ENCODE measurements at regions not wholly inside any gene's neighbourhood (a gene's known extent, or its start where the extent isn't known, plus 50 kb on each side); places are given as distances from the start of the nearest gene placed in this dataset.
"Not testable (repeated sequence)": the region's sequence is repeated elsewhere in the genome, so short reads cannot be mapped to it uniquely, and the experiment has no call there.

GRCh38 chr2:220695397-220696279, 876.5 kb downstream of the EPHA4 start:
- DNase-seq (ENCODE audit: low spot score), result no peak
- intact Hi-C loops (cut with DNase I), result no loop called here

GRCh38 chr2:220696280-220696669, 875.8 kb downstream of the EPHA4 start:
- intact Hi-C loops (cut with DNase I), result no loop called here
- DNase-seq (ENCODE audit: low spot score), result no peak

- intact Hi-C loops (cut with DNase I), result no loop called here
- DNase-seq (ENCODE audit: low spot score), result no peak
Observed at GRCh38 chr2:220697011-220697410, 875.1 kb downstream of the EPHA4 start.

- intact Hi-C loops (cut with DNase I), result no loop called here
- DNase-seq (ENCODE audit: low spot score), result no peak
Observed at GRCh38 chr2:220701115-220701514, 871.0 kb downstream of the EPHA4 start.

GRCh38 chr2:220703279-220703678, 868.8 kb downstream of the EPHA4 start:
- intact Hi-C loops (cut with DNase I), result no loop called here
- no peak for DNase-seq (ENCODE audit: low spot score)

- no peak for DNase-seq (ENCODE audit: low spot score)
- intact Hi-C loops (cut with DNase I), result no loop called here
Observed at GRCh38 chr2:220704081-220704480, 868.0 kb downstream of the EPHA4 start.

GRCh38 chr2:220704810-220705209, 867.3 kb downstream of the EPHA4 start:
- intact Hi-C loops (cut with DNase I), result no loop called here
- DNase-seq (ENCODE audit: low spot score), result no peak

- no peak for DNase-seq (ENCODE audit: low spot score)
- intact Hi-C loops (cut with DNase I), result no loop called here
Observed at GRCh38 chr2:220705678-220706077, 866.4 kb downstream of the EPHA4 start.

GRCh38 chr2:220707261-220707660, 864.8 kb downstream of the EPHA4 start:
- no peak for DNase-seq (ENCODE audit: low spot score)
- intact Hi-C loops (cut with DNase I), result no loop called here

GRCh38 chr2:220708366-220708765, 863.7 kb downstream of the EPHA4 start:
- intact Hi-C loops (cut with DNase I), result no loop called here
- DNase-seq (ENCODE audit: low spot score), result no peak

- no peak for DNase-seq (ENCODE audit: low spot score)
- intact Hi-C loops (cut with DNase I), result no loop called here
Observed at GRCh38 chr2:220717283-220717682, 854.8 kb downstream of the EPHA4 start.

GRCh38 chr2:220736778-220737177, 835.3 kb downstream of the EPHA4 start:
- intact Hi-C loops (cut with DNase I), result no loop called here

GRCh38 chr2:220743203-220743602, 828.9 kb downstream of the EPHA4 start:
- no peak for DNase-seq (ENCODE audit: low spot score)
- intact Hi-C loops (cut with DNase I), result no loop called here

More at GRCh38 chr2:220736778-220737177, 835.3 kb downstream of the EPHA4 start:
- no peak for DNase-seq (ENCODE audit: low spot score)

- intact Hi-C loops (cut with DNase I), result no loop called here
- DNase-seq (ENCODE audit: low spot score), result no peak
Observed at GRCh38 chr2:220744861-220745260, 827.2 kb downstream of the EPHA4 start.

GRCh38 chr2:220745682-220746081, 826.4 kb downstream of the EPHA4 start:
- intact Hi-C loops (cut with DNase I), result no loop called here
- DNase-seq (ENCODE audit: low spot score), result no peak

- intact Hi-C loops (cut with DNase I), result no loop called here
- no peak for DNase-seq (ENCODE audit: low spot score)
Observed at GRCh38 chr2:220747736-220748135, 824.4 kb downstream of the EPHA4 start.

GRCh38 chr2:220748875-220749479, 823.1 kb downstream of the EPHA4 start:
- intact Hi-C loops (cut with DNase I), result no loop called here
- DNase-seq (ENCODE audit: low spot score), result no peak

GRCh38 chr2:220753486-220753885, 818.6 kb downstream of the EPHA4 start:
- intact Hi-C loops (cut with DNase I), result no loop called here
- DNase-seq (ENCODE audit: low spot score), result no peak

- no peak for DNase-seq (ENCODE audit: low spot score)
- intact Hi-C loops (cut with DNase I), result no loop called here
Observed at GRCh38 chr2:220756653-220757052, 815.5 kb downstream of the EPHA4 start.

GRCh38 chr2:220758376-220758775, 813.7 kb downstream of the EPHA4 start:
- DNase-seq (ENCODE audit: low spot score); intact Hi-C loops (cut with DNase I): not testable (repeated sequence)

GRCh38 chr2:220764171-220764570, 807.9 kb downstream of the EPHA4 start:
- intact Hi-C loops (cut with DNase I), result no loop called here
- DNase-seq (ENCODE audit: low spot score), result no peak

Data from cardiac septum (tissue), 1 donor.